Hepatocyte (in vitro differentiated cells): ENCODE measurements at regions not wholly inside any gene's neighbourhood (a gene's known extent, or its start where the extent isn't known, plus 50 kb on each side); places are given as distances from the start of the nearest gene placed in this dataset.

Experiments used
- EZH2 ChIP-seq: fragments of 200-600 bp; sonication (generic); IDR thresholded peaks from 2 replicates; pipeline ENCODE4 v1.6.1; 2016; ENCODE audit warnings: antibody characterized with exemption, mild to moderate bottlenecking, borderline replicate concordance
- EZH2phosphoT487 ChIP-seq: fragments of 200-600 bp; sonication (generic); IDR thresholded peaks from one replicate; pipeline ENCODE4 v1.6.1; 2018; ENCODE audit warnings: antibody characterized with exemption, mild to moderate bottlenecking, low read depth, moderate library complexity; ENCODE audit not compliant: unreplicated experiment, severe bottlenecking
- TF ChIP-seq, protein P1 (sequence below): fragments of 200-600 bp; sonication (generic); IDR thresholded peaks from 2 replicates; pipeline ENCODE4 v1.5.1; 2016; ENCODE audit warnings: antibody characterized with exemption, mild to moderate bottlenecking; ENCODE audit not compliant: poor library complexity

DNA sequence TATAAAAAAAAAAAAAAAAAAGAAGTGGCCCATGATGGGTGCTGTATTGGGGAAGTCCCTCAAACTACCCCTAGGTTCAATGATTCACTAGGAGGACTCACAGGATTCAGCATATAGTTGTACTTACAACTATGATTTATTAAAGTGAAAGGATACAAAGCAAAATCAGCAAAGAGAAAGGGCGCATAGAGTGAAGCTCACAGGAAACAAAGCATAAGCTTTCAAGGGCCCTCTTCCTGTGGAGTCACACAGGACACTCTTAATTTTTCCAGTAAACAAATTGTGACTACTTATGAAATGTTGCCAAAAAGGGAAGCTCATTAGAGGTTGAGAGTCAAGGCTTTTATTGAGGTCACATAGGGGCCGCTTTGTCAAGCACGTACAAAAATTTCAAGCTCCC, 153.7 kb upstream of the GAP43 start:
- TF ChIP-seq, protein P1, sequence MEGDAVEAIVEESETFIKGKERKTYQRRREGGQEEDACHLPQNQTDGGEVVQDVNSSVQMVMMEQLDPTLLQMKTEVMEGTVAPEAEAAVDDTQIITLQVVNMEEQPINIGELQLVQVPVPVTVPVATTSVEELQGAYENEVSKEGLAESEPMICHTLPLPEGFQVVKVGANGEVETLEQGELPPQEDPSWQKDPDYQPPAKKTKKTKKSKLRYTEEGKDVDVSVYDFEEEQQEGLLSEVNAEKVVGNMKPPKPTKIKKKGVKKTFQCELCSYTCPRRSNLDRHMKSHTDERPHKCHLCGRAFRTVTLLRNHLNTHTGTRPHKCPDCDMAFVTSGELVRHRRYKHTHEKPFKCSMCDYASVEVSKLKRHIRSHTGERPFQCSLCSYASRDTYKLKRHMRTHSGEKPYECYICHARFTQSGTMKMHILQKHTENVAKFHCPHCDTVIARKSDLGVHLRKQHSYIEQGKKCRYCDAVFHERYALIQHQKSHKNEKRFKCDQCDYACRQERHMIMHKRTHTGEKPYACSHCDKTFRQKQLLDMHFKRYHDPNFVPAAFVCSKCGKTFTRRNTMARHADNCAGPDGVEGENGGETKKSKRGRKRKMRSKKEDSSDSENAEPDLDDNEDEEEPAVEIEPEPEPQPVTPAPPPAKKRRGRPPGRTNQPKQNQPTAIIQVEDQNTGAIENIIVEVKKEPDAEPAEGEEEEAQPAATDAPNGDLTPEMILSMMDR, result no peak
- TF ChIP-seq EZH2 (no peak), EZH2phosphoT487 (no peak)
